H1 (cell line): ENCODE measurements at regions not wholly inside any gene's neighbourhood (a gene's known extent, or its start where the extent isn't known, plus 50 kb on each side); places are given as distances from the start of the nearest gene placed in this dataset.

ENCODE experiments used
- CTCF ChIA-PET: fragments of 300-600 bp; sonication (Branson Sonifier 250); formaldehyde crosslinking; loops from one replicate; lab custom pipeline; 2021; ENCODE audit not compliant: partially characterized antibody; lab: Charles Lee
- POLR2A ChIA-PET: fragments of 300-600 bp; sonication (Branson Sonifier 250); formaldehyde crosslinking; loops from one replicate; lab custom pipeline; 2021; ENCODE audit warnings: inconsistent platforms; ENCODE audit not compliant: partially characterized antibody; lab: Charles Lee
- DNase-seq, 2 experiments: peaks; one replicate each; pipeline versions ENCODE4 v3.0.0 to v3.0.0-alpha.2; 2010 to 2022; ENCODE audit warnings: low spot score in 2 of 2, low read depth in 1 of 2, mixed read lengths in 1 of 2
- FAIRE-seq: peaks from 2 replicates; lab custom pipeline; 2011; peaks lifted over from hg19 to GRCh38; lab: Jason Lieb, UNC
- H2AFZ ChIP-seq: 2 replicates; pipeline ENCODE4 v1.8.1; 2012; ENCODE audit warnings: low read length, inconsistent platforms
- H2AK5ac ChIP-seq: 2 replicates; pipeline ENCODE4 v1.6.1; 2013; ENCODE audit warnings: low read depth, low read length
- H2BK120ac ChIP-seq: replicated peaks from 2 replicates; pipeline ENCODE3; 2013; ENCODE audit warnings: low read depth, low read length, inconsistent platforms
- H2BK12ac ChIP-seq: 2 replicates; pipeline ENCODE4 v1.6.1; 2013; ENCODE audit warnings: low read depth, low read length
- H2BK15ac ChIP-seq: 2 replicates; pipeline ENCODE4 v1.6.1; 2013; ENCODE audit warnings: low read length
- H2BK20ac ChIP-seq: 2 replicates; pipeline ENCODE4 v1.6.1; 2013; ENCODE audit warnings: low read length
- H2BK5ac ChIP-seq: 2 replicates; pipeline ENCODE4 v1.6.1; 2013; ENCODE audit warnings: low read depth, low read length
- H3K14ac ChIP-seq: 2 replicates; pipeline ENCODE4 v1.6.1; 2013; ENCODE audit warnings: inconsistent platforms; ENCODE audit not compliant: insufficient read length
- H3K18ac ChIP-seq: 2 replicates; pipeline ENCODE4 v1.6.1; 2013; ENCODE audit warnings: low read length; ENCODE audit errors: extremely low read depth
- H3K23ac ChIP-seq: 2 replicates; pipeline ENCODE4 v1.6.1; 2013; ENCODE audit warnings: inconsistent platforms; ENCODE audit not compliant: insufficient read length
- H3K23me2 ChIP-seq: 2 replicates; pipeline ENCODE4 v1.6.1; 2013; ENCODE audit warnings: low read depth, low read length
- H3K27ac ChIP-seq: 2 replicates; pipeline ENCODE4 v1.6.1; 2011; ENCODE audit warnings: low read depth, low read length, inconsistent platforms
- H3K27me3 ChIP-seq, 4 experiments: replicated peaks in 1 of 4; 1 replicate in 1 of 4; 2 replicates in 3 of 4; pipeline versions ENCODE4 v1.6.1 to v1.8.1; 2011 to 2013; ENCODE audit warnings: low read length in 3 of 4, mild to moderate bottlenecking in 3 of 4, inconsistent platforms in 2 of 4, mixed read lengths in 2 of 4, moderate library complexity in 1 of 4; ENCODE audit not compliant: control insufficient read depth in 3 of 4, insufficient read depth in 3 of 4; ENCODE audit errors: extremely low read depth in 1 of 4
- H3K36me3 ChIP-seq, 4 experiments: 2 replicates each; pipeline versions ENCODE4 v1.6.1 to v1.8.1; 2011 to 2013; ENCODE audit warnings: mild to moderate bottlenecking in 4 of 4, low read length in 3 of 4, moderate library complexity in 2 of 4, control low read depth in 1 of 4, inconsistent platforms in 1 of 4; ENCODE audit not compliant: insufficient read depth in 4 of 4, control insufficient read depth in 2 of 4
- H3K4ac ChIP-seq: replicated peaks from 2 replicates; pipeline ENCODE3; 2013; ENCODE audit warnings: low read length, low read depth, mixed read lengths, inconsistent platforms; ENCODE audit not compliant: insufficient read length
- H3K4me1 ChIP-seq, 4 experiments: replicated peaks in 1 of 4; 1 replicate in 1 of 4; 2 replicates in 3 of 4; pipeline versions ENCODE4 v1.6.1 to v1.8.1; 2011 to 2013; ENCODE audit warnings: low read length in 3 of 4, inconsistent platforms in 2 of 4, mixed read lengths in 1 of 4; ENCODE audit not compliant: insufficient read depth in 4 of 4, control insufficient read depth in 3 of 4
- H3K4me2 ChIP-seq, 2 experiments: 2 replicates each; pipeline versions ENCODE4 v1.6.1 to v1.8.1; 2011 to 2013; ENCODE audit warnings: low read depth in 2 of 2, low read length in 2 of 2, control low read depth in 1 of 2, inconsistent platforms in 1 of 2, mild to moderate bottlenecking in 1 of 2; ENCODE audit not compliant: insufficient read depth in 1 of 2
- H3K4me3 ChIP-seq, 4 experiments: fragments of 200-600, 300-600 bp in 1 of 4; sonication (generic), shearing (Covaris generic), sonication (Bioruptor Twin) in 1 of 4; 2 replicates each; pipeline versions ENCODE4 v1.5.1 to v1.8.1; 2011 to 2016; ENCODE audit warnings: low read length in 4 of 4, low read depth in 3 of 4, control low read depth in 2 of 4, inconsistent platforms in 2 of 4, mild to moderate bottlenecking in 2 of 4, mixed read lengths in 1 of 4, moderate library complexity in 1 of 4; ENCODE audit not compliant: insufficient read depth in 2 of 4; ENCODE audit errors: extremely low read depth in 1 of 4
- H3K56ac ChIP-seq: replicated peaks from 2 replicates; pipeline ENCODE3; 2013; ENCODE audit warnings: low read depth, mild to moderate bottlenecking, mixed read lengths, low read length, inconsistent platforms; ENCODE audit not compliant: insufficient read length
- H3K79me1 ChIP-seq: 2 replicates; pipeline ENCODE4 v1.6.1; 2013; ENCODE audit warnings: low read depth, low read length, control low read depth
- H3K79me2 ChIP-seq, 2 experiments: 2 replicates each; pipeline versions ENCODE4 v1.6.1 to v1.8.1; 2012 to 2013; ENCODE audit warnings: low read length in 2 of 2, mild to moderate bottlenecking in 2 of 2, inconsistent platforms in 1 of 2; ENCODE audit not compliant: insufficient read depth in 2 of 2, control insufficient read depth in 1 of 2
- H3K9ac ChIP-seq, 4 experiments: replicated peaks in 1 of 4; 1 replicate in 1 of 4; 2 replicates in 3 of 4; pipeline versions ENCODE4 v1.6.1 to v1.8.1; 2011 to 2013; ENCODE audit warnings: low read depth in 3 of 4, low read length in 3 of 4, control low read depth in 2 of 4, mild to moderate bottlenecking in 2 of 4, moderate library complexity in 2 of 4, inconsistent platforms in 1 of 4; ENCODE audit errors: extremely low read depth in 1 of 4
- H3K9me3 ChIP-seq, 2 experiments: 2 replicates each; pipeline versions ENCODE4 v1.6.1 to v1.8.1; 2012 to 2013; ENCODE audit warnings: mild to moderate bottlenecking in 2 of 2, moderate library complexity in 2 of 2, control low read depth in 1 of 2, inconsistent platforms in 1 of 2, low read depth in 1 of 2, low read length in 1 of 2, mixed read lengths in 1 of 2; ENCODE audit not compliant: insufficient read depth in 2 of 2
- H4K20me1 ChIP-seq, 2 experiments: replicated peaks in 1 of 2; 2 replicates each; pipeline versions ENCODE3 to v1.8.1; 2011 to 2013; ENCODE audit warnings: inconsistent platforms in 2 of 2, low read length in 2 of 2, mild to moderate bottlenecking in 1 of 2; ENCODE audit not compliant: insufficient read depth in 2 of 2, control insufficient read depth in 1 of 2
- H4K5ac ChIP-seq: 2 replicates; pipeline ENCODE4 v1.6.1; 2013; ENCODE audit warnings: low read length, low read depth, mixed read lengths, inconsistent platforms; ENCODE audit not compliant: insufficient read length
- H4K8ac ChIP-seq: 2 replicates; pipeline ENCODE4 v1.8.0; 2013; ENCODE audit warnings: mild to moderate bottlenecking, moderate library complexity, low read length, inconsistent platforms; ENCODE audit not compliant: insufficient read depth; ENCODE audit errors: extremely low read depth
- H4K91ac ChIP-seq: replicated peaks from 2 replicates; pipeline ENCODE3; 2013; ENCODE audit warnings: low read length, mixed read lengths, inconsistent platforms; ENCODE audit not compliant: insufficient read length
- KDM1A ChIP-seq: fragments of 200-600, 300-600 bp; sonication (generic); IDR thresholded peaks from 2 replicates; pipeline ENCODE4 v1.7.1; 2016; ENCODE audit warnings: mild to moderate bottlenecking, low read length, borderline replicate concordance
- KDM5A ChIP-seq: fragments of 200-600 bp; IDR thresholded peaks from 2 replicates; pipeline ENCODE4 v1.7.1; 2012; ENCODE audit warnings: mild to moderate bottlenecking, low read length, inconsistent platforms, mixed read lengths
- PHF8 ChIP-seq: fragments of 200-600 bp; sonication (generic); conservative IDR thresholded peaks from 2 replicates; pipeline ENCODE4 v1.7.1; 2012; ENCODE audit warnings: low read depth, mild to moderate bottlenecking, inconsistent platforms, low read length, moderate library complexity
- POLR2A ChIP-seq, 2 experiments: IDR thresholded peaks; 1 replicate in 1 of 2; 2 replicates in 1 of 2; pipeline ENCODE4 v1.6.1; 2011; ENCODE audit warnings: low read depth in 2 of 2, low read length in 2 of 2, mild to moderate bottlenecking in 2 of 2; ENCODE audit errors: control extremely low read depth in 1 of 2
- RXRA ChIP-seq: IDR thresholded peaks from 2 replicates; pipeline ENCODE4 v1.6.1; 2011; ENCODE audit warnings: low read depth, mild to moderate bottlenecking, low read length, moderate library complexity; ENCODE audit not compliant: insufficient read depth
- SUZ12 ChIP-seq: fragments of 200-600 bp; sonication (generic); IDR thresholded peaks from 2 replicates; pipeline ENCODE4 v1.6.1; 2012; ENCODE audit warnings: mild to moderate bottlenecking, inconsistent platforms, low read length, moderate library complexity, mixed read lengths
- TBP ChIP-seq: IDR thresholded peaks from 2 replicates; pipeline ENCODE4 v1.6.1; 2011; ENCODE audit warnings: low read depth, low read length, improper control_type of control experiment
- WGBS, 2 experiments: shearing (Covaris generic) in 1 of 2; methylation state at CpG; one replicate each; pipeline versions ENCODE4 v1.1.6 to v1.1.7; 2013 to 2015; ENCODE audit warnings: low lambda C conversion rate in 2 of 2, mixed read lengths in 2 of 2, inconsistent platforms in 1 of 2, low coverage in 1 of 2, missing lambda C conversion rate in 1 of 2; ENCODE audit not compliant: insufficient replicate concordance in 2 of 2, insufficient coverage in 1 of 2, insufficient read length in 1 of 2; ENCODE audit errors: extremely low coverage in 1 of 2, missing lambda C conversion rate in 1 of 2; 5-methylcytosine and 5-hydroxymethylcytosine counted together
- TF ChIP-seq, protein P1 (sequence below): IDR thresholded peaks from 2 replicates; pipeline ENCODE4 v1.6.1; 2012; ENCODE audit warnings: low read length, inconsistent platforms
- TF ChIP-seq, protein P2 (sequence below), 3 experiments: IDR thresholded peaks; 1 replicate in 2 of 3; 2 replicates in 1 of 3; pipeline versions ENCODE4 v1.5.1 to v1.6.1; 2011; ENCODE audit warnings: low read length in 3 of 3, mild to moderate bottlenecking in 3 of 3, inconsistent platforms in 2 of 3, low read depth in 1 of 3, moderate library complexity in 1 of 3; ENCODE audit not compliant: insufficient read depth in 1 of 3; ENCODE audit errors: control extremely low read depth in 1 of 3

DNA sequence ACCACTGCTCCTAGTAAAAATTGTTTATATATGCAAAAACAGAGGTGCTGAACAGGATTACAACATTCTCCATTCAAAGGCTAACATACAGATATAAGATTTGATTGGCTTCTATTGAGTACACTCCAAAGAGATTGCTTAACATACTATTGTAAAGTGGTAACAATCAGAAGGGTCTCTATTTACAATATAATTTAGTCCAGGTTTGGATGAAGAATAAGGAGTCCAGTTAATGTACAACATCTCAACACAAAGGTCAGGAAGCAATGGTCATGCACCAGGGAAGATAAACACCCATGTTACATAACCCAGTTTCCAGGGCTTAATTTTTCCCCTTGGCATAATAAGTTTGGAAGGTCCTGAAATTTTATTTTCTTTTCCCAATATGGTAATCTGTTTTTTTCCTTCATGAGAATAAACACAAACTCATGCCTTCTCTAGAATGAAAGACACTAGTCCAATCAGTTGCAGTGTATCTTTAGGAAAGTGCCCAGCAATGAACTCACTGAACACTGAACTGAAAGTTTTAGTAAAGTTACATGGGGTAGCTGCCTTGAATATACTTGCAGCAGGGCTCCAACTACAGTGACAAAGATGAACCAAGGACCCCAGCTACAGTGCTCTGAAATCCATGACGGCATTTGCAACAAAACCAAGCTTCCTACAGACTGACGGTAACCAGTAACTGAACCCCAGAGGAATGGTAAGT lies 255.3 kb upstream of the GJE1 start:
- H2BK20ac ChIP-seq = no peak overlapping the region
- WGBS, 2 experiments = 88% methylated on average over 2 of the region's 2 CpGs; no CpG with 5 or more reads in 1 of the 2 experiments
- no peak overlapping the region for H3K27ac ChIP-seq
- H4K20me1 ChIP-seq = no peaks in the 10 kb centered on the region
- no peak overlapping the region for H3K9ac ChIP-seq
- H3K23ac ChIP-seq = no peak overlapping the region
- no peak overlapping the region for H4K5ac ChIP-seq
- no peaks in the 10 kb centered on the region for H3K27me3 ChIP-seq
- no peak overlapping the region for H2AFZ ChIP-seq
- no peak overlapping the region for H3K18ac ChIP-seq
- no peak overlapping the region for H3K4me3 ChIP-seq
- no peak overlapping the region for H3K4ac ChIP-seq
- POLR2A ChIA-PET = no interaction called here
- no peak overlapping the region for H4K91ac ChIP-seq
- no peaks in the 10 kb centered on the region for H3K23me2 ChIP-seq
- no peaks in the 10 kb centered on the region for H3K79me1 ChIP-seq
- FAIRE-seq (no peak), DNase-seq (no peak)
- H2BK120ac ChIP-seq = no peak overlapping the region
- H4K8ac ChIP-seq = no peak overlapping the region
- TF ChIP-seq TBP (no peak), SUZ12 (no peak), POLR2A (IDR thresholded peaks at IDR 0.05; ENCODE audit: control extremely low read depth in 1 of 2, low read depth in 2 of 2, low read length in 2 of 2) (no peak), RXRA (no peak), KDM5A (no peak), KDM1A (no peak), PHF8 (no peak)
- TF ChIP-seq, protein P1, sequence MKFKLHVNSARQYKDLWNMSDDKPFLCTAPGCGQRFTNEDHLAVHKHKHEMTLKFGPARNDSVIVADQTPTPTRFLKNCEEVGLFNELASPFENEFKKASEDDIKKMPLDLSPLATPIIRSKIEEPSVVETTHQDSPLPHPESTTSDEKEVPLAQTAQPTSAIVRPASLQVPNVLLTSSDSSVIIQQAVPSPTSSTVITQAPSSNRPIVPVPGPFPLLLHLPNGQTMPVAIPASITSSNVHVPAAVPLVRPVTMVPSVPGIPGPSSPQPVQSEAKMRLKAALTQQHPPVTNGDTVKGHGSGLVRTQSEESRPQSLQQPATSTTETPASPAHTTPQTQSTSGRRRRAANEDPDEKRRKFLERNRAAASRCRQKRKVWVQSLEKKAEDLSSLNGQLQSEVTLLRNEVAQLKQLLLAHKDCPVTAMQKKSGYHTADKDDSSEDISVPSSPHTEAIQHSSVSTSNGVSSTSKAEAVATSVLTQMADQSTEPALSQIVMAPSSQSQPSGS = no peak
- TF ChIP-seq, protein P2, sequence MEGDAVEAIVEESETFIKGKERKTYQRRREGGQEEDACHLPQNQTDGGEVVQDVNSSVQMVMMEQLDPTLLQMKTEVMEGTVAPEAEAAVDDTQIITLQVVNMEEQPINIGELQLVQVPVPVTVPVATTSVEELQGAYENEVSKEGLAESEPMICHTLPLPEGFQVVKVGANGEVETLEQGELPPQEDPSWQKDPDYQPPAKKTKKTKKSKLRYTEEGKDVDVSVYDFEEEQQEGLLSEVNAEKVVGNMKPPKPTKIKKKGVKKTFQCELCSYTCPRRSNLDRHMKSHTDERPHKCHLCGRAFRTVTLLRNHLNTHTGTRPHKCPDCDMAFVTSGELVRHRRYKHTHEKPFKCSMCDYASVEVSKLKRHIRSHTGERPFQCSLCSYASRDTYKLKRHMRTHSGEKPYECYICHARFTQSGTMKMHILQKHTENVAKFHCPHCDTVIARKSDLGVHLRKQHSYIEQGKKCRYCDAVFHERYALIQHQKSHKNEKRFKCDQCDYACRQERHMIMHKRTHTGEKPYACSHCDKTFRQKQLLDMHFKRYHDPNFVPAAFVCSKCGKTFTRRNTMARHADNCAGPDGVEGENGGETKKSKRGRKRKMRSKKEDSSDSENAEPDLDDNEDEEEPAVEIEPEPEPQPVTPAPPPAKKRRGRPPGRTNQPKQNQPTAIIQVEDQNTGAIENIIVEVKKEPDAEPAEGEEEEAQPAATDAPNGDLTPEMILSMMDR (IDR thresholded peaks at IDR 0.05; ENCODE audit: control extremely low read depth in 1 of 3, insufficient read depth in 1 of 3, low read depth in 1 of 3, low read length in 3 of 3) = no peak
- H3K4me2 ChIP-seq = no peak overlapping the region
- H2BK12ac ChIP-seq = no peak overlapping the region
- no peak overlapping the region for H2BK15ac ChIP-seq
- no peak overlapping the region for H3K56ac ChIP-seq
- no peaks in the 10 kb centered on the region for H3K79me2 ChIP-seq
- no peaks in the 10 kb centered on the region for H3K4me1 ChIP-seq
- CTCF ChIA-PET = no interaction called here
- no peaks in the 10 kb centered on the region for H3K36me3 ChIP-seq
- H2BK5ac ChIP-seq = no peak overlapping the region
- no peak overlapping the region for H3K14ac ChIP-seq
- no peak overlapping the region for H2AK5ac ChIP-seq
- H3K9me3 ChIP-seq = no peaks in the 10 kb centered on the region; a peak in 1 of 4 replicates
